Stimulated activated CD4-positive, alpha-beta T cell treated with anti-CD3 and anti-CD28 coated beads, TNF-alpha, amount 100 ng/mL, for 24 hours (primary cell): ENCODE measurements at regions not wholly inside any gene's neighbourhood (a gene's known extent, or its start where the extent isn't known, plus 50 kb on each side); places are given as distances from the start of the nearest gene placed in this dataset.

Experiments
- DNase-seq, 3 experiments: peaks; one replicate each; pipeline ENCODE4 v3.0.0-alpha.2; 2020; ENCODE audit warnings: low read depth in 3 of 3

- no peak for DNase-seq
Observed at GRCh38 chr7:159263430-159263829, 118.8 kb upstream of the VIPR2 start.

- no peak for DNase-seq
Observed at GRCh38 chr7:159253657-159254056, 109.0 kb upstream of the VIPR2 start.

GRCh38 chr7:159250471-159250870 is 105.8 kb upstream of the VIPR2 start:
- DNase-seq = no peak

GRCh38 chr7:159249671-159250070 is 105.0 kb upstream of the VIPR2 start:
- no peak for DNase-seq

DNA sequence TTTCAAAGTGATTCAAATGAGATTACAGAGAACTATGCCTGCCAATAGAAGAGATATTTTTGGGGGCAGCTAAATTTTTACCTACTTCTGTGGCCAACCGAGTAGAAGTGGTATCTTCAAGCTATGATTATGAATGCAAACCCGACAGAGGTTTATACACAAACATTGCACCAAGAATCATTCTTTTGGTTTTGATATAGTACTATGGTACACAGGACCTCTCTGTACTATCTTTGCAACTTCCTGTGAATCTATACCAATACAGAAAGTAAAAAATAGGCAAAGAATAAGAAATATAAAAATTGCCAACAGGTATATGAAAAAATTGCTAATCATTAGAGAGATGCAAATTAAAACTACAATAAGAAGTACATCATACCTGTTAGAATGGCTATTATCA is 103.2 kb upstream of the VIPR2 start:
- no peak for DNase-seq

- no peak for DNase-seq
Observed at GRCh38 chr7:159246702-159247480, 102.2 kb upstream of the VIPR2 start.

DNA sequence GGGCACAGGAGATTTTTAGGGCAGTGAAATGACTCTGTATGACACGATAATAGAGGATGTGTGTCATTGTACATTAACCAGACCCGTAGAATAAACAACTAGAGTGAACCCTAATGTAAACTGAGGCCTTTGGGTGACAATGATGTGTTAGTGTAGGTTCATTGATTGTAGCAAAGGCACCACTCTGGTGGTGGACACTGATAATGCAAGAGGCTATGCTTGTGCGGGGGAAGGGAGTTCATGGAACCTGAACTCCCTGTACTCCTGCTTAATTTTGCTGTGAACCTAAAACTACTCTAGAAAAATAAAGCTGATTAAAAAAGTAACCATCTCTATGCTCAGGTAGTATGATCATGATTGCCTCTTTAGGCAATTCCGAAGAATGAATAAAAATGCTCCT is 96.3 kb upstream of the VIPR2 start:
- no peak for DNase-seq

DNA sequence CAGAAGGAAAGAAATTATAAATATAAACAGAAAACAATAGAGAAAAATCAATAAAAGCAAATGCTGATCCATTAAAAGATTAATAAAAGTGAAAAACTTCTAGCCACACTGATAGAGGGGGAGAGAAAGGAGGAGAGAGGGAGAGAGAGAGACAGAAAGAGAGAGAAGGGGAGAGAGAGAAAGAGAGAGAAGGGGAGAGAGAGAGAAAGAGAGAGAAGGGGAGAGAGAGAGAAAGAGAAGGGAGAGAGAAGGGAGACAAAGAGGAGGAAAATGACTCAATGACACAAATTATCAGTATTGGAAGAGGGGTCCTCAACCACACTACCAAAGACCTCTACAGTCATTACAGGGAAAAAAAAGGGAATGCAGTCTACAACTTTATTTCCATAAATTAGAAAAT is 94.4 kb upstream of the VIPR2 start:
- no peak for DNase-seq

- no peak for DNase-seq
Observed at GRCh38 chr7:159238541-159238940, 93.9 kb upstream of the VIPR2 start.

GRCh38 chr7:159237022-159237653 is 92.5 kb upstream of the VIPR2 start:
- no peak for DNase-seq

DNA sequence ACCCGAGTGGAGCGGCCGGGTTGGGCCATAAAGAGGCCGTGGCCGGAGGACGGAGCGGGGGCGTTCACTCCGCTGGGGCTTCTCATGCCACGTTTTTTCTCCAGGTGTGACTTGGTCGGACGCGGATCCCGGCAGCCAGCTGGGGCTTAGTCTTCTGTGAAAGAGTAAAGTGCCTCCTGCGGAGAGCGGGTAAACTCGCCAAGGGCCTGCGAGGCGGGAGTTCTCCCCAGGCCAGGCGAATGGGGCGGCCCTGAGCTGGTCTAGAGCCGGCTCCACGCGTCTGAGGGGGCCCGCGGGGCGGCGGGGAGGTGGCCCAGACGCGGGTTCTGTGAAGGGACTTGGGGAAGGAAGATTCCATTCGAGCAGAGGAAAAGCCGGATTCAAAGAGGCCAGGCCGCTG is 86.3 kb upstream of the VIPR2 start:
- DNase-seq = no peak

DNA sequence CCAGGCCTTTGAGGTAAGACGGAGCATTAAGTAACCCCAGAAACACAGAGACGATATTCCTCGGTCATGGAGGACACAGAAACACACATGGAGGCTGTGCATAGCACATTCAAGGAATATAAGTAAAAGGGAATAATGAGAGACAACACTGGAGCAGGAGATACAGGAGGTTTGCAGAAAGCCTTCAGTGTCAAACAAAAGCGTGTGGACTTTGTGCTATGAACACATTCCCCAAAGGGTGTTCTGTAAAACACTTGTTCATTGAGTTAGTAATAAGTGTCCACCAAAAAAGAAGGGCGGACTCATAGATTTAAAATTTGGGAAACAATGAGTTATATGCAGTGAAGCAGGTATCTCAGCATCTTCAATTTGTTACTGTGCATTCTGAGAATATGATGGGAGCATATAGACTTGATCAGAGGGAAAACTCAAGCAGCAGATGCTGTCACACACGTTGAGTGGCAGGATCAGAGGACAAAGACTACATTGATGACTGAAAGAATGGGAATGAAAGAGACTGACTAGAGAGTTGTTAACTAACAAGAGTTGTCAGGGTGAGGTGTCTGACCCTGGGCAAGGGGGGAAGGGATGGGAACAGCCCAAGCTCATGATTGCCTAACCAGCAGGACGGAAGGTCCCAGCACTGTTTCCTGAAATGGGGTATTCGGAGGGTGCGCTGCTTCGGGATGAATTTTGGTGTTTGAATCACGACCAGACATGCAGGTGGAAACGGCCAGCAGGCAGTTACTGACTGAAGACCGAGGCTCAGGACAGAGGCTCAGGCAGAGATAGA is 85.2 kb upstream of the VIPR2 start:
- no peak for DNase-seq

- no peak for DNase-seq
Observed at GRCh38 chr7:159227433-159227832, 82.8 kb upstream of the VIPR2 start.

- no peak for DNase-seq
Observed at GRCh38 chr7:159226011-159226702, 81.5 kb upstream of the VIPR2 start.

- no peak for DNase-seq
Observed at GRCh38 chr7:159218607-159219006, 73.9 kb upstream of the VIPR2 start.

DNA sequence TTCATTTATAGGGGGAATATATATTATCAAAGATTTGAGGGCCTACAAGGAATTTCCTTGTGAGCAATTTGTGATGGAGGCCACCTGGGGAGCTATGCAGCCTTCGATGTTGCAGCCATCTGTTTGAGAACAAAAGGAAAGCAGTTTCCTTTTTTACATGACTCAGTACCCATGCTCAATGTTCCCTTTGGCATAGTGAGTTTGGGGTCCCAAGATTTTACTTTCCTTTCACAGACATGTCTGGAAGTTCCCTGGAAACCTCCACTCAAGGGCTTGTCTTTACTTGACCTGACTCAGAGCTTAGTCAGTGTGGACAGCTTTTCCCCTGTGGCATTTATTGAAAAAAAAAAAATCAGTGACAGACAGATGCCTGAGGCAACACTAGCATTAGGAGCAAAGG is 73.5 kb upstream of the VIPR2 start:
- DNase-seq = no peak

GRCh38 chr7:159215076-159215475 is 70.4 kb upstream of the VIPR2 start:
- DNase-seq = no peak

- no peak for DNase-seq
Observed at GRCh38 chr7:159213253-159213652, 68.6 kb upstream of the VIPR2 start.

- no peak for DNase-seq
Observed at GRCh38 chr7:159212226-159212625, 67.6 kb upstream of the VIPR2 start.

DNA sequence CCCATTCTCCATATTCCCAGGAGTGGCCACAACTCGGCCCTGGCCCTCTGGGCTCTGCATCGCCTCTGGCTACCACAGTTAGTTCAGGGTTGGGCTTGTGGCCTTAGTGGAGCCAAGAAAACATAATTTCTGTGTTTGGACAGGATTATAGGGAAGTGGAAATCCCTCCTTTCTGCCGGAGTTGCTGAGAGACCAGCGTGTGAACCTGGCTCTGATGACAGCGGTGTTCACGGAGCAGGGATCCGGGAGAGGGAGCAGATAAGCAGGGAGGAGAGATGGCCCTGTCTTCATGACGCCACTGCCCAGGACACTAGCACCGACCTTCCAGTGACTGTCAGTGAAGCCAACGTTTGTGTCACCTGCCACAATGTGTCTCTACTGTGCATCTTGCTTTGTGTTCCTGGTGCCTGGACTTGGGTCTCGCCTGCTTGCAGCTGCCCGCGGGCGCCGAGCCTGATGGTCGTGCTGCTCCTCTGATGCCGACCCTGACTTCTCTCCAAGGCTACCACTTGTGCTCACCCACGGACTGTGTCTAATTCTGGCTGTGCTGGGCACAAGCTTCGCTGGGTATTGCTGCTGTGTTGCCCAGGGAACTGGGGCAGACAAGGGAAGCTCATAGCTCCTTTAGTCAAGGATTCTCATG is 67.0 kb upstream of the VIPR2 start:
- no peak for DNase-seq

DNA sequence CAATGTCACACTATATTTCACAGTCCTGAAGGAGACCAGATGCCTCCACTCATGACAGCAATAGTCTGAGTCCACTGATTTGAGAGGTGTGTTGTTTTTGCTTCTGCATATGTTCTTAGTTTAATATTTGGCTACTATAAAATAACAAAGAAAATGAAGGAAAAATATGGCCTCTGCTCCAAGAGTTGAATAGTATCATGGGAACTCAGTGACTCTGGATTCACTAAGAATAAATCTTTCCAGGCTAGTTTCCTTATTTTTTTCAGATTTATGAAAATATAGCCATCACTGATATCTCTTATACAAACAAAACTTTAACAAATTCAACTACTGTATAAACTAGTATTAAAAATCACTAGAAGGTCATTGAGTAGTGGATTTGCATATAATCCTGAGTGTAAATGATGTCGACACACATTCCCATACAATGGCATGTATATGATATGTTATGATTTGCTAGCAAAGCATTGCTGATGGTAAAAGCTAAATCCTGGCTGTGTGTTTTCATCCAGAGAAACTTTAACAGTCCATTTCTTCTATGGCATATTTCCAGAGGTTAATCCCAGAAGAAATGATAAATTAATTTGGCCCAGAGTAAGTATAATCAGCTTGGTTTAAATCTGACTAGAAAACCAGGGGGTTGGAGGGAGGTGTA is 66.0 kb upstream of the VIPR2 start:
- no peak for DNase-seq
